ENCODE measurements at regions not wholly inside any gene's neighbourhood (a gene's known extent, or its start where the extent isn't known, plus 50 kb on each side); places are given as distances from the start of the nearest gene placed in this dataset.
"Not testable (repeated sequence)": the region's sequence is repeated elsewhere in the genome, so short reads cannot be mapped to it uniquely, and the experiment has no call there.

DNA sequence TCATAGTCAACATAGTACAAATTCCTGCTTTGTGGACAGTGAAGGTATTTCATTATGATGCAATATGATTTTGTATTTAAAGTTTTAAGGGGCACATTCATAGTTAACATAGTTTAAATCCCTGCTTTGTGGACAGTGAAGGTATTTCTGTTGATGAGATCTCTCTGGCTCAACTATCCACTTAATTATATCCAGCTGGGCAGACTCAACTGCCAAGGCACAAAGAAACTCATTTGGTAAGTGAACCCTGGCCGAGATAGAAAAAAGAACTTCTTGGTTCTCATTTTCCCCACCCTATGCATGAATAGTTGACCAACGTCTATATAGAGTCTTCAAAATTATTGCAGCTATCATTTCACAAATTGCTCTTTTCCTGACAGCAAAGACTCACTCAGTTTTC is 1194.6 kb downstream of the NCAM2 start:
- H3K4me3 ChIP-seq (ENCODE audit: low read depth, low read length), result no peak overlapping the region
- no peaks in the 10 kb centered on the region for H3K4me1 ChIP-seq
- Mint-ChIP-seq H3K27me3 (ENCODE audit: insufficient read depth, unreplicated experiment) (no peaks in the 10 kb centered on the region), H3K9me3 (ENCODE audit: unreplicated experiment) (peaks cover 16% of the 10 kb centered on the region), H3K27ac (ENCODE audit: unreplicated experiment) (no peak overlapping the region), H3K4me3 (ENCODE audit: unreplicated experiment) (no peak overlapping the region), H3K4me1 (ENCODE audit: low read depth, unreplicated experiment) (no peaks in the 10 kb centered on the region), H3K36me3 (ENCODE audit: insufficient read depth, unreplicated experiment) (no peaks in the 10 kb centered on the region)
- intact Hi-C loops (cut with micrococcal nuclease; ENCODE audit: unreplicated experiment), result no loop called here
- H3K36me3 ChIP-seq (ENCODE audit: control insufficient read depth, insufficient read depth, low read length), result no peaks in the 10 kb centered on the region
- POLR2A ChIA-PET, result no interaction called here
- no peaks in the 10 kb centered on the region for H3K27me3 ChIP-seq (replicated peaks; ENCODE audit: control insufficient read depth, insufficient read depth, low read length)
- no peak for DNase-seq
- H3K9me3 ChIP-seq, result no peaks in the 10 kb centered on the region
- TF ChIP-seq, protein P1, sequence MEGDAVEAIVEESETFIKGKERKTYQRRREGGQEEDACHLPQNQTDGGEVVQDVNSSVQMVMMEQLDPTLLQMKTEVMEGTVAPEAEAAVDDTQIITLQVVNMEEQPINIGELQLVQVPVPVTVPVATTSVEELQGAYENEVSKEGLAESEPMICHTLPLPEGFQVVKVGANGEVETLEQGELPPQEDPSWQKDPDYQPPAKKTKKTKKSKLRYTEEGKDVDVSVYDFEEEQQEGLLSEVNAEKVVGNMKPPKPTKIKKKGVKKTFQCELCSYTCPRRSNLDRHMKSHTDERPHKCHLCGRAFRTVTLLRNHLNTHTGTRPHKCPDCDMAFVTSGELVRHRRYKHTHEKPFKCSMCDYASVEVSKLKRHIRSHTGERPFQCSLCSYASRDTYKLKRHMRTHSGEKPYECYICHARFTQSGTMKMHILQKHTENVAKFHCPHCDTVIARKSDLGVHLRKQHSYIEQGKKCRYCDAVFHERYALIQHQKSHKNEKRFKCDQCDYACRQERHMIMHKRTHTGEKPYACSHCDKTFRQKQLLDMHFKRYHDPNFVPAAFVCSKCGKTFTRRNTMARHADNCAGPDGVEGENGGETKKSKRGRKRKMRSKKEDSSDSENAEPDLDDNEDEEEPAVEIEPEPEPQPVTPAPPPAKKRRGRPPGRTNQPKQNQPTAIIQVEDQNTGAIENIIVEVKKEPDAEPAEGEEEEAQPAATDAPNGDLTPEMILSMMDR (IDR thresholded peaks at IDR 0.05; ENCODE audit: insufficient read depth in 1 of 2, low read depth in 1 of 2, low read length in 1 of 2, severe bottlenecking in 1 of 2, unreplicated experiment in 1 of 2), result no peak
- no TSS peak for BruUV-seq (replicated peaks)
- CTCF ChIA-PET, result no interaction called here

DNA sequence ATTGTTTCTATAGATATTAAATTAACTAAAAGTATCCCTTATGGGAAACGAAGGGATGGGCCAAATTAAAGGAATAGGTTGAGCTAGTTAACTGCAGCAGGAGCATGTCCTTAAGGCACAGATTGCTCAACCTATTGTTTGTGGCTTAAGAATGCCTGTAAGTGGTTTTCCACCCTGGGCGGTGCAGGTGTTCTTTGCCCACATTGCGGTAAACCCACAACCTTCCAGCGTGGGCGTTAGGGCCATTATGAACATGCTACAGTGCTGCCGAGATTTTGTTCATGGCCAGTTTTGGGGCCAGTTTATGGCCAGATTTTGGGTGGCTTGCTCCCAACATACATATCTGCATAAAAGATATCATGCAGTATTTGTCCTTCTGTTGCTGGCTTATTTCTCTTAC is 1196.8 kb downstream of the NCAM2 start:
- POLR2A ChIA-PET; H3K36me3 Mint-ChIP-seq (ENCODE audit: insufficient read depth, unreplicated experiment); H3K36me3 ChIP-seq (ENCODE audit: control insufficient read depth, insufficient read depth, low read length); H3K9me3 ChIP-seq; H3K4me1 ChIP-seq; H3K27me3 Mint-ChIP-seq (ENCODE audit: insufficient read depth, unreplicated experiment); H3K4me3 ChIP-seq (ENCODE audit: low read depth, low read length); CTCF ChIA-PET; H3K4me1 Mint-ChIP-seq (ENCODE audit: low read depth, unreplicated experiment); H3K27ac Mint-ChIP-seq (ENCODE audit: unreplicated experiment); BruUV-seq (replicated peaks); DNase-seq; H3K27me3 ChIP-seq (replicated peaks; ENCODE audit: control insufficient read depth, insufficient read depth, low read length); intact Hi-C loops (cut with micrococcal nuclease; ENCODE audit: unreplicated experiment); H3K4me3 Mint-ChIP-seq (ENCODE audit: unreplicated experiment): not testable (repeated sequence)
- peaks cover 28% of the 10 kb centered on the region for H3K9me3 Mint-ChIP-seq (ENCODE audit: unreplicated experiment)

DNA sequence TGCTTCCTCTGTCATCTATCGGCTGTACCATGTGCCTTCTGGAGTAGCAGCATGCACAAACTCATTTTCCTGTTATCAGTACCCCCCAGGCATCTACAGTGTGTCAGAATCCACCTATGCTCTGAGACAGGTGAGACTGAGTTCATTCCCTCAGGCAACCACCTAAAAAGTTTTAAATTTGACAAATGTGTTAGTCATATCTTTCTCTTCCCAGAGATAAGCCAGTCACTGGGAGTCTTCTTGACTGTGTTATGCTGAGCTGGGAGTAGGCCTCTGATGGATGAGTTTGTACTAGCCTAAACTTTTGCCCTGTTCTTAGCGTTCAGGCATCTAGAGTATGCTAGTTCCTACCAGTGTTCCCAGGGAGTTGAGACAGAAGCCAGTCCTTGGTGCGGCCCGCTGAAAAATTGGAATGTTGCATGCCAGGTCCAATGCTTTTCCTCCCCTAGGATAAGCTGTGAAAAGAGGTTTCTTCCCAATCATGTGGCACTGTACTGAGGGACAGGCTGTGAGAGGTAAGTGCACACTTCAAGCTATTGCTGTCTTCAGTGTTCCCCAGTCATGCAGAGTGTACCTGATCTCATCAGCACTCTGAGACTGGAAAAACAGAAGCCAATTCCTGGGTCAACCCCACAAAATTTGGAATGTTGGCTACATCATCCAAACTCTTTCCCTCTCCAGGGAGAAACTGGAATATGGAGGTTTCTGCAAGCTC is 1202.3 kb downstream of the NCAM2 start:
- Mint-ChIP-seq H3K9me3 (ENCODE audit: unreplicated experiment) (peaks cover 13% of the 10 kb centered on the region), H3K27ac (ENCODE audit: unreplicated experiment) (peak overlapping the region; percentile 36), H3K4me1 (ENCODE audit: low read depth, unreplicated experiment) (no peaks in the 10 kb centered on the region), H3K36me3 (ENCODE audit: insufficient read depth, unreplicated experiment) (no peaks in the 10 kb centered on the region), H3K27me3 (ENCODE audit: insufficient read depth, unreplicated experiment) (no peaks in the 10 kb centered on the region), H3K4me3 (ENCODE audit: unreplicated experiment) (no peak overlapping the region)
- CTCF ChIA-PET, result no interaction called here
- no peak overlapping the region for H3K4me3 ChIP-seq (ENCODE audit: low read depth, low read length)
- H3K9me3 ChIP-seq, result no peaks in the 10 kb centered on the region
- intact Hi-C loops (cut with micrococcal nuclease; ENCODE audit: unreplicated experiment), result loop anchor here (2.0 kb wide), 1 partner anchor 174 kb away; no protein-coding TSS in a partner anchor
- H3K27me3 ChIP-seq (replicated peaks; ENCODE audit: control insufficient read depth, insufficient read depth, low read length), result no peaks in the 10 kb centered on the region
- H3K4me1 ChIP-seq, result peaks cover 17% of the 10 kb centered on the region
- peak; percentile 23 to 51 for DNase-seq
- POLR2A ChIA-PET, result no interaction called here
- no peaks in the 10 kb centered on the region for H3K36me3 ChIP-seq (ENCODE audit: control insufficient read depth, insufficient read depth, low read length)
- BruUV-seq (replicated peaks), result no TSS peak
- TF ChIP-seq, protein P1 (IDR thresholded peaks at IDR 0.05; ENCODE audit: insufficient read depth in 1 of 2, low read depth in 1 of 2, low read length in 1 of 2, severe bottlenecking in 1 of 2, unreplicated experiment in 1 of 2), result no peak

Measured in Caco-2 (cell line).